ENCODE measurements at regions not wholly inside any gene's neighbourhood (a gene's known extent, or its start where the extent isn't known, plus 50 kb on each side); places are given as distances from the start of the nearest gene placed in this dataset.

GRCh38 chr2:216576616-216577015 is 56.6 kb upstream of the IGFBP2 start:
- DNase-seq: no peak

- DNase-seq: no peak
Observed at GRCh38 chr2:216578325-216578724, 54.9 kb upstream of the IGFBP2 start.

- DNase-seq: no peak
Observed at GRCh38 chr2:216583147-216583546, 50.1 kb upstream of the IGFBP2 start.

Data from NCI-H1092 (cell line).